Hepatocyte (in vitro differentiated cells): ENCODE measurements at regions not wholly inside any gene's neighbourhood (a gene's known extent, or its start where the extent isn't known, plus 50 kb on each side); places are given as distances from the start of the nearest gene placed in this dataset.

Experiments
- DNase-seq: peaks from one replicate; pipeline ENCODE4 v3.0.0-alpha.2; 2016; ENCODE audit warnings: low spot score
- H2AFZ ChIP-seq: fragments of 200-600 bp; sonication (generic); 2 replicates; pipeline ENCODE4 v1.6.0; 2016; ENCODE audit warnings: antibody characterized with exemption, mild to moderate bottlenecking
- H3K27ac ChIP-seq: fragments of 200-600 bp; sonication (generic); 2 replicates; pipeline ENCODE4 v1.5.1; 2016; ENCODE audit warnings: mild to moderate bottlenecking
- H3K27me3 ChIP-seq: fragments of 200-600 bp; sonication (generic); 2 replicates; pipeline ENCODE4 v1.6.1; 2016
- H3K36me3 ChIP-seq: fragments of 200-600 bp; sonication (generic); replicated peaks from 2 replicates; pipeline ENCODE4 v1.5.1; 2016; ENCODE audit warnings: low read depth; ENCODE audit not compliant: insufficient read depth
- H3K4me1 ChIP-seq: fragments of 200-600 bp; sonication (generic); 2 replicates; pipeline ENCODE4 v1.5.1; 2016; ENCODE audit warnings: mild to moderate bottlenecking, moderate library complexity; ENCODE audit not compliant: insufficient read depth
- H3K4me2 ChIP-seq: fragments of 200-600 bp; sonication (generic); 2 replicates; pipeline ENCODE4 v1.6.0; 2016
- H3K4me3 ChIP-seq: fragments of 200-600 bp; sonication (generic); 2 replicates; pipeline ENCODE4 v1.5.1; 2016; ENCODE audit warnings: mild to moderate bottlenecking
- H3K79me2 ChIP-seq: fragments of 200-600 bp; sonication (generic); 2 replicates; pipeline ENCODE4 v1.6.0; 2017; ENCODE audit warnings: mild to moderate bottlenecking
- H3K9me2 ChIP-seq: fragments of 200-600 bp; sonication (generic); replicated peaks from 2 replicates; pipeline ENCODE4 v1.6.0; 2017; ENCODE audit warnings: mild to moderate bottlenecking; ENCODE audit not compliant: insufficient read depth
- H3K9me3 ChIP-seq: fragments of 200-600 bp; sonication (generic); 2 replicates; pipeline ENCODE4 v1.5.1; 2016; ENCODE audit warnings: low read depth, mild to moderate bottlenecking
- H4K20me1 ChIP-seq: fragments of 200-600 bp; sonication (generic); 2 replicates; pipeline ENCODE4 v1.6.0; 2016; ENCODE audit warnings: mild to moderate bottlenecking; ENCODE audit not compliant: insufficient read depth, poor library complexity, severe bottlenecking
- EZH2 ChIP-seq: fragments of 200-600 bp; sonication (generic); IDR thresholded peaks from 2 replicates; pipeline ENCODE4 v1.6.1; 2016; ENCODE audit warnings: antibody characterized with exemption, mild to moderate bottlenecking, borderline replicate concordance
- EZH2phosphoT487 ChIP-seq: fragments of 200-600 bp; sonication (generic); IDR thresholded peaks from one replicate; pipeline ENCODE4 v1.6.1; 2018; ENCODE audit warnings: antibody characterized with exemption, mild to moderate bottlenecking, low read depth, moderate library complexity; ENCODE audit not compliant: unreplicated experiment, severe bottlenecking
- WGBS: methylation state at CpG from one replicate; pipeline ENCODE4 v1.1.6; 2016; ENCODE audit warnings: low lambda C conversion rate; ENCODE audit errors: missing lambda C conversion rate; 5-methylcytosine and 5-hydroxymethylcytosine counted together
- TF ChIP-seq, protein P1 (sequence below): fragments of 200-600 bp; sonication (generic); IDR thresholded peaks from 2 replicates; pipeline ENCODE4 v1.5.1; 2016; ENCODE audit warnings: antibody characterized with exemption, mild to moderate bottlenecking; ENCODE audit not compliant: poor library complexity

DNA sequence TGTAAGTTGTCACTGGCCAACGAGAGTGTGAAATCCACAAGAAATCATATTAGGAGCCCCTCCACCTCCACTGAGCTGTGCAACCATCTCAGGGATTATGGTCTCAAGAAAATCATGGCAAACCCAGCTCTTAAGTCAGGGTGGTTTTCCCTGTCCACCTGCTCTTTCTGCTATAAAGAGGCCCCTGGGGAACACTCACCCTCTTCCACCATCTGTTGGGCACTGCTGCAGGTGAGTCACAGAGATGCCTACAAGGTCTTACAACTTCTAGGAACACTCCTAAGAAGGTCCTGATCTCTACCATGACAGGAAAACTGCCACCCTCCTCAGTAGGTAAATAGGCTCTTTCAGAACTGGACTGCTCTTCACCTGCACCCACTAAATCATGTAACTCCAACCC, 61.8 kb downstream of the DRD1 start:
- WGBS = 95% methylated on average over 1 of the region's 1 CpG

DNA sequence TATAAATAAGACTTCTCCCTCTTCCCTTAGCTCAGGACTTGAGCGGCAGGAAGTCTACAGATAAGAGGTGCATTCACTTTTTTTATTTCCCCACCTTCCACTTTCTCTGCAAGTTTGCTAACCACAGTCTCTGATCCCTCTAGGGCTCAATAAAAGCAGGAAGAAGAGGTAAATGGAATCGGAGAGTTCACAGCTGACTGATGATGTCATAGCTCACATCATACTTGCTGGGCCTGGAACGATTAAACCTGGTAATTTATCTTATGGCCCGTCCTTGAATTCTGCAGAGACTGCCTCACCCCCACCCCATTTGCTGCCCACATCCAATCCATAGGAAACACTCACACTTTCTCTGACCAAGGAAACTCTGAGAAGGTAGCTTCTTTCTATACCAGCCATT, 62.9 kb downstream of the DRD1 start:
- Histone ChIP-seq H3K4me1 (peaks cover 10% of the 10 kb centered on the region), H3K9me2 (no peaks in the 10 kb centered on the region), H3K4me3 (no peak overlapping the region), H3K79me2 (no peaks in the 10 kb centered on the region), H4K20me1 (no peaks in the 10 kb centered on the region), H3K27ac (no peak overlapping the region), H3K4me2 (no peak overlapping the region), H3K36me3 (no peaks in the 10 kb centered on the region), H3K27me3 (no peaks in the 10 kb centered on the region), H2AFZ (no peak overlapping the region), H3K9me3 (no peaks in the 10 kb centered on the region)
- DNase-seq = no peak
- 76% methylated on average over 4 of the region's 4 CpGs for WGBS
- TF ChIP-seq EZH2phosphoT487 = no peak
- TF ChIP-seq EZH2 = no peak
- TF ChIP-seq, protein P1, sequence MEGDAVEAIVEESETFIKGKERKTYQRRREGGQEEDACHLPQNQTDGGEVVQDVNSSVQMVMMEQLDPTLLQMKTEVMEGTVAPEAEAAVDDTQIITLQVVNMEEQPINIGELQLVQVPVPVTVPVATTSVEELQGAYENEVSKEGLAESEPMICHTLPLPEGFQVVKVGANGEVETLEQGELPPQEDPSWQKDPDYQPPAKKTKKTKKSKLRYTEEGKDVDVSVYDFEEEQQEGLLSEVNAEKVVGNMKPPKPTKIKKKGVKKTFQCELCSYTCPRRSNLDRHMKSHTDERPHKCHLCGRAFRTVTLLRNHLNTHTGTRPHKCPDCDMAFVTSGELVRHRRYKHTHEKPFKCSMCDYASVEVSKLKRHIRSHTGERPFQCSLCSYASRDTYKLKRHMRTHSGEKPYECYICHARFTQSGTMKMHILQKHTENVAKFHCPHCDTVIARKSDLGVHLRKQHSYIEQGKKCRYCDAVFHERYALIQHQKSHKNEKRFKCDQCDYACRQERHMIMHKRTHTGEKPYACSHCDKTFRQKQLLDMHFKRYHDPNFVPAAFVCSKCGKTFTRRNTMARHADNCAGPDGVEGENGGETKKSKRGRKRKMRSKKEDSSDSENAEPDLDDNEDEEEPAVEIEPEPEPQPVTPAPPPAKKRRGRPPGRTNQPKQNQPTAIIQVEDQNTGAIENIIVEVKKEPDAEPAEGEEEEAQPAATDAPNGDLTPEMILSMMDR = no peak

More for the DNA sequence above, 61.8 kb downstream of the DRD1 start:
- DNase-seq = no peak
- H3K27ac ChIP-seq = no peak overlapping the region
- H3K79me2 ChIP-seq = no peaks in the 10 kb centered on the region
- H3K4me3 ChIP-seq = no peak overlapping the region
- H3K27me3 ChIP-seq = no peaks in the 10 kb centered on the region
- no peak overlapping the region for H3K4me2 ChIP-seq
- H3K36me3 ChIP-seq = no peaks in the 10 kb centered on the region
- no peaks in the 10 kb centered on the region for H4K20me1 ChIP-seq
- no peaks in the 10 kb centered on the region for H3K9me2 ChIP-seq
- TF ChIP-seq, protein P1 = no peak
- no peak for TF ChIP-seq EZH2
- no peak for TF ChIP-seq EZH2phosphoT487
- no peaks in the 10 kb centered on the region for H3K9me3 ChIP-seq
- no peak overlapping the region for H2AFZ ChIP-seq
- H3K4me1 ChIP-seq = peaks cover 10% of the 10 kb centered on the region

DNA sequence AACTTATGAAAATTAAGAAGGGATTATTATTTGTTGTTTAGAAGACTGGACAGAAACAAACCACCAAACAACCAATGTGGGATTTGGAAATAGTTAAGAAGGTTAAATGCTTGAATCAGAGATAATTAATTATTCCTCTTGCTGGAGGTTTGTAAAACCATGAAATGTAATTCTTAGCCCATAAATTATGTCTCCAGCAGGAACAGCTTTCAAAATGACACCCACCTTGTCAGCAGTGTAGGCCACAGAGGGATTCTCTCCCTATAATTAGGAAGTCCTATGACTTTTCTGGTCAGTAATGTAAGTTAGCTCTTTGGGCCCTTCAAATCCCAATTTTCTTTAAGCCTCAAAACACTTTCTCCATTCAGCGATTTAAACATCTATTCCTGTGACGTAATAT, 63.3 kb downstream of the DRD1 start:
- Histone ChIP-seq H2AFZ (no peak overlapping the region), H3K27me3 (no peaks in the 10 kb centered on the region), H3K36me3 (no peaks in the 10 kb centered on the region), H3K4me3 (no peak overlapping the region), H4K20me1 (no peaks in the 10 kb centered on the region), H3K9me2 (no peaks in the 10 kb centered on the region), H3K4me2 (no peak overlapping the region), H3K27ac (no peak overlapping the region), H3K4me1 (peaks cover 10% of the 10 kb centered on the region), H3K79me2 (no peaks in the 10 kb centered on the region), H3K9me3 (no peaks in the 10 kb centered on the region)
- TF ChIP-seq EZH2 (no peak), EZH2phosphoT487 (no peak)
- TF ChIP-seq, protein P1 = no peak
- DNase-seq = no peak
- WGBS = 96% methylated on average over 2 of the region's 2 CpGs

DNA sequence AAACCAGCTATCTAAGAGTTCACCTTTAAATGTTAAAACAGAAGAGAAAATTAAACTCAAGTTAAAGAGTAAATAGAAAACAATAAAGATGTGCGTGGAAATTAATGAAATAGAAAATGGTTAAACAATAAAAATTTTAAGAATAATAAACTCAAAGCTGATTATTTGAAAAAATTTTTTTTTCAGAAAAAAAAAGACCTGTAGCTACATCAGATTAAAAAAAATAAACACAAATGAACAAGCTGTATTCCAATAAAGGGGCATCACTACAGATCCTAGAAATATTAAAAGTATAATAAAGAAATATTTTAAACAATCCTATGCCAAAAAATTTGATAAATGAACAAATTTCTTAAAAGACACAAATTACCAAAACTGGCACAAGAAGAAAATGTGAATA, 64.1 kb downstream of the DRD1 start:
- no peak for DNase-seq
- Histone ChIP-seq H3K4me1 (peaks cover 10% of the 10 kb centered on the region), H2AFZ (no peak overlapping the region), H3K4me2 (no peak overlapping the region), H3K4me3 (no peak overlapping the region), H3K27me3 (no peaks in the 10 kb centered on the region), H3K36me3 (no peaks in the 10 kb centered on the region), H3K9me2 (no peaks in the 10 kb centered on the region), H3K79me2 (no peaks in the 10 kb centered on the region), H3K27ac (no peak overlapping the region), H3K9me3 (no peaks in the 10 kb centered on the region), H4K20me1 (no peaks in the 10 kb centered on the region)
- TF ChIP-seq, protein P1 = no peak
- TF ChIP-seq EZH2 (no peak), EZH2phosphoT487 (no peak)
- WGBS = 0% methylated on average over 1 of the region's 1 CpG
